Natural killer cell (primary cell): ENCODE measurements at regions not wholly inside any gene's neighbourhood (a gene's known extent, or its start where the extent isn't known, plus 50 kb on each side); places are given as distances from the start of the nearest gene placed in this dataset.

Source experiments
- ATAC-seq, 3 donors: fragments of 150-1000 bp in 2 of 3; fragments of 200-7000 bp in 1 of 3; cut with Tn5 transposase; 1 replicate in 1 of 3; 2 replicates in 2 of 3; pipeline ENCODE4 v1.10.0; 2021; ENCODE audit warnings: mild to moderate bottlenecking in 2 of 3, moderate library complexity in 2 of 3
- DNase-seq, 2 donors: peaks; one replicate each; pipeline versions ENCODE4 v3.0.0 to v3.0.0-alpha.2; 2013 to 2021; ENCODE audit warnings: mixed read lengths in 1 of 2
- H3K27ac ChIP-seq: one replicate; pipeline ENCODE4 v1.5.1; 2013; ENCODE audit warnings: mild to moderate bottlenecking, low read length
- H3K27me3 ChIP-seq: one replicate; pipeline ENCODE4 v1.6.1; 2013; ENCODE audit warnings: low read length; ENCODE audit not compliant: control insufficient read depth, insufficient read depth
- H3K36me3 ChIP-seq: one replicate; pipeline ENCODE4 v1.6.1; 2013; ENCODE audit warnings: low read length; ENCODE audit not compliant: control insufficient read depth, insufficient read depth
- H3K4me1 ChIP-seq: one replicate; pipeline ENCODE4 v1.6.1; 2013; ENCODE audit warnings: low read length; ENCODE audit not compliant: control insufficient read depth, insufficient read depth
- H3K4me3 ChIP-seq: one replicate; pipeline ENCODE4 v1.5.1; 2013; ENCODE audit warnings: low read length
- H3K9me3 ChIP-seq: one replicate; pipeline ENCODE4 v1.6.1; 2013; ENCODE audit warnings: low read length; ENCODE audit not compliant: control insufficient read depth, insufficient read depth
- H3K27ac Mint-ChIP-seq, 2 donors: one replicate each; pipeline ENCODE4 v1.8.0; 2022; ENCODE audit warnings: mild to moderate bottlenecking in 2 of 2, mixed read lengths in 2 of 2, moderate library complexity in 1 of 2
- H3K27me3 Mint-ChIP-seq, 2 donors: one replicate each; pipeline ENCODE4 v1.8.0; 2022; ENCODE audit warnings: low read depth in 2 of 2, mixed read lengths in 2 of 2
- H3K36me3 Mint-ChIP-seq: one replicate; pipeline ENCODE4 v1.8.0; 2022; ENCODE audit warnings: mixed read lengths
- H3K4me1 Mint-ChIP-seq, 2 donors: one replicate each; pipeline ENCODE4 v1.8.0; 2022; ENCODE audit warnings: mixed read lengths in 2 of 2
- H3K4me3 Mint-ChIP-seq: one replicate; pipeline ENCODE4 v1.8.0; 2022; ENCODE audit warnings: mild to moderate bottlenecking, moderate library complexity, mixed read lengths
- H3K9me3 Mint-ChIP-seq, 2 donors: one replicate each; pipeline ENCODE4 v1.8.0; 2022; ENCODE audit warnings: mixed read lengths in 2 of 2
- CTCF ChIP-seq: fragments of 200-600 bp; IDR thresholded peaks from one replicate; pipeline ENCODE4 v1.8.0; 2022; ENCODE audit warnings: antibody characterized with exemption
- WGBS: methylation state at CpG from one replicate; pipeline ENCODE4 v1.1.7; 2013; ENCODE audit warnings: missing lambda C conversion rate; ENCODE audit not compliant: insufficient coverage; 5-methylcytosine and 5-hydroxymethylcytosine counted together
- intact Hi-C: fragments of 100-400 bp; cut with micrococcal nuclease; formaldehyde crosslinking; loops from one replicate; pipeline ENCODE4 v1.14.2; 2022

- H3K4me1 ChIP-seq: no peaks in the 10 kb centered on the region
- ATAC-seq (no peak), DNase-seq (no peak)
- no peaks in the 10 kb centered on the region for H3K36me3 ChIP-seq
- H3K27ac Mint-ChIP-seq: no peak overlapping the region
- no peak overlapping the region for H3K27ac ChIP-seq
- no peak overlapping the region for H3K4me3 Mint-ChIP-seq
- H3K36me3 Mint-ChIP-seq: no peaks in the 10 kb centered on the region
- H3K9me3 Mint-ChIP-seq: peaks cover 6 to 10% of the 10 kb centered on the region in 2 donors
- H3K4me1 Mint-ChIP-seq: no peaks in the 10 kb centered on the region
- H3K9me3 ChIP-seq: no peaks in the 10 kb centered on the region
- no peaks in the 10 kb centered on the region for H3K27me3 ChIP-seq
- intact Hi-C loops: no loop called here
- TF ChIP-seq CTCF: no peak
- 95% methylated on average over 1 of the region's 1 CpG for WGBS
- H3K4me3 ChIP-seq: no peak overlapping the region
- H3K27me3 Mint-ChIP-seq: no peaks in the 10 kb centered on the region
These were observed 363.0 kb upstream of the ST6GAL2 start for GRCh38 chr2:107248932-107249331.

- Histone ChIP-seq H3K27me3 (no peaks in the 10 kb centered on the region), H3K4me3 (no peak overlapping the region), H3K27ac (no peak overlapping the region), H3K36me3 (no peaks in the 10 kb centered on the region), H3K9me3 (no peaks in the 10 kb centered on the region), H3K4me1 (no peaks in the 10 kb centered on the region)
- Mint-ChIP-seq H3K9me3 (peaks cover 19 to 24% of the 10 kb centered on the region in 2 donors), H3K27me3 (no peaks in the 10 kb centered on the region), H3K4me3 (no peak overlapping the region), H3K36me3 (no peaks in the 10 kb centered on the region), H3K27ac (no peak overlapping the region), H3K4me1 (no peaks in the 10 kb centered on the region)
- intact Hi-C loops: no loop called here
- ATAC-seq (no peak), DNase-seq (no peak)
- TF ChIP-seq CTCF: no peak
- WGBS: 89% methylated on average over 14 of the region's 14 CpGs
These were observed 369.8 kb upstream of the ST6GAL2 start for GRCh38 chr2:107255744-107256143.

- DNase-seq (no peak), ATAC-seq (no peak)
- H3K4me1 ChIP-seq: no peaks in the 10 kb centered on the region
- H3K27ac ChIP-seq: no peak overlapping the region
- WGBS: 60% methylated on average over 7 of the region's 8 CpGs
- no peaks in the 10 kb centered on the region for H3K4me1 Mint-ChIP-seq
- H3K27me3 ChIP-seq: no peaks in the 10 kb centered on the region
- H3K4me3 Mint-ChIP-seq: no peak overlapping the region
- no peak overlapping the region for H3K27ac Mint-ChIP-seq
- peaks cover 17 to 19% of the 10 kb centered on the region in 2 donors for H3K9me3 Mint-ChIP-seq
- H3K36me3 ChIP-seq: no peaks in the 10 kb centered on the region
- H3K36me3 Mint-ChIP-seq: no peaks in the 10 kb centered on the region
- no peaks in the 10 kb centered on the region for H3K9me3 ChIP-seq
- H3K4me3 ChIP-seq: no peak overlapping the region
- TF ChIP-seq CTCF: no peak
- intact Hi-C loops: no loop called here
- no peaks in the 10 kb centered on the region for H3K27me3 Mint-ChIP-seq
These were observed 372.8 kb upstream of the ST6GAL2 start for GRCh38 chr2:107258531-107259407.
